Heart left ventricle (tissue), 16 donors: ENCODE measurements at regions not wholly inside any gene's neighbourhood (a gene's known extent, or its start where the extent isn't known, plus 50 kb on each side); places are given as distances from the start of the nearest gene placed in this dataset.
"Not testable (repeated sequence)": the region's sequence is repeated elsewhere in the genome, so short reads cannot be mapped to it uniquely, and the experiment has no call there.

Experiments
- ATAC-seq, 4 donors: fragments of 200-7000 bp; cut with Tn5 transposase; one replicate each; pipeline ENCODE4 v1.9.1; 2020 to 2022; ENCODE audit warnings: moderate library complexity in 4 of 4, mild to moderate bottlenecking in 3 of 4, moderate number of reproducible peaks in 1 of 4
- DNase-seq, 5 donors: peaks; one replicate each; pipeline ENCODE4 v3.0.0-alpha.2; 2020
- H3K27ac ChIP-seq, 12 donors: fragments of 200-600 bp; sonication (generic) in 4 of 12; one replicate each; pipeline versions ENCODE4 v1.5.0 to v1.8.0; 2016 to 2022; ENCODE audit warnings: mild to moderate bottlenecking in 2 of 12
- H3K27me3 ChIP-seq, 9 donors: fragments of 200-600 bp; sonication (generic) in 2 of 9; one replicate each; pipeline versions ENCODE4 v1.5.1 to v1.8.0; 2016 to 2022; ENCODE audit warnings: mild to moderate bottlenecking in 3 of 9
- H3K36me3 ChIP-seq, 9 donors: fragments of 200-600 bp; sonication (generic) in 2 of 9; one replicate each; pipeline versions ENCODE4 v1.5.0 to v1.8.0; 2018 to 2022; ENCODE audit warnings: mild to moderate bottlenecking in 2 of 9
- H3K4me1 ChIP-seq, 12 donors: fragments of 200-600 bp; sonication (generic) in 4 of 12; one replicate each; pipeline versions ENCODE4 v1.5.0 to v1.8.0; 2016 to 2022; ENCODE audit warnings: mild to moderate bottlenecking in 3 of 12
- H3K4me3 ChIP-seq, 12 donors: fragments of 200-600 bp; sonication (generic) in 4 of 12; one replicate each; pipeline versions ENCODE4 v1.5.0 to v1.8.0; 2017 to 2022; ENCODE audit warnings: mild to moderate bottlenecking in 9 of 12, moderate library complexity in 4 of 12
- H3K9me3 ChIP-seq, 12 donors: fragments of 200-600 bp; sonication (generic) in 4 of 12; one replicate each; pipeline versions ENCODE4 v1.5.0 to v1.8.0; 2016 to 2022; ENCODE audit warnings: mild to moderate bottlenecking in 1 of 12
- POLR2A ChIP-seq, 2 donors: fragments of 450-650 bp; IDR thresholded peaks; one replicate each; pipeline ENCODE4 v1.6.1; 2017; ENCODE audit warnings: antibody characterized with exemption in 2 of 2, mild to moderate bottlenecking in 2 of 2, moderate library complexity in 2 of 2
- WGBS, 4 donors: extraction: QIAGEN DNeasy Blood & Tissue Kit in 2 of 4; methylation state at CpG; one replicate each; pipeline versions ENCODE4 v1.1.5 to v1.1.7; 2013 to 2018; 5-methylcytosine and 5-hydroxymethylcytosine counted together
- intact Hi-C, 10 donors: fragments of 100-400 bp; cut with DNase I; formaldehyde crosslinking; loops; one replicate each; pipeline versions ENCODE4 v1.11.1 to v1.14.2; 2022
- TF ChIP-seq, protein P1 (sequence below), 12 donors: fragments of 200-600 bp; sonication (generic) in 4 of 12; IDR thresholded peaks; one replicate each; pipeline versions ENCODE4 v1.5.0 to v1.8.0; 2018 to 2022; ENCODE audit warnings: antibody characterized with exemption in 12 of 12, mild to moderate bottlenecking in 5 of 12
- donor health status: ischemic (EF 13 %, LVEDD 7.1; RV severe dilation, severe dysfunction).
- donor health status: healthy with polysubstance abuse.
- donor health status: DM: no; HTN: yes; CAD: no.
- donor health status: DM: no; HTN: no; CAD: no.
- donor health status: ischemic (EF 25% LVEDD 6.9; RV normal size, moderate dysfunction).
- donor health status: ischemic (EF 25% LVEDD 5.7; RV mildly dilated, moderate dysfunction).
- donor health status: healthy.
- donor health status: DM: yes; HTN: yes; CAD: no.
- donor health status: ischemic (EF 35%, LVEDD 5.7; RV mildly dilated, moderate dysfunction).
- donor health status: nonischemic (EF 11% LVEDD 7.7; RV severe dilation, severe dysfunction).
- donor health status: DM: yes; HTN: yes; CAD: no.
- donor health status: PGD.
- donor health status: ischemic (EF 29% LVEDD 5.4; RV normal size, mild dysfunction).
- donor health status: nonischemic (EF 23%, LVEDD 6.1; RV moderate dilation, normal function).

DNA sequence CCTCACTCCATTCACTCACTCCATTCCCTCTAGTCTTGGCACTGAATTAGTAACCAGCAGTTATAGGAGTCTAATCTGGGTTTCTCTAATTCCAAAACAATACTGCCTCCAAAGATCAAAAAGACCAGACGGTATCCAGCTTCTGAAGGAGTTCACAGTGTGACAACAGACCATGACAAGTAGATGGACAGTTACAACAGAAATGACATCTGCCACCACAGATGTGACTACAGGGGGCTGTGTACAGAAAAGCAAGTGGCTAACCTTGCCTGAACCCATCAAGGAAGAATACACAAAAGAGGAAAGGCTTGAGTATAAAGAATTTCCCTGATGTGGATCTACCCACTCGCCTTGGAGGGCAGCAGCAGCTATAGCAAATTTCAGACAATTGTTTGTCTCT lies 112.4 kb downstream of the ACTL7B start:
- 65 to 76% (median 70%) methylated on average over 2 of the region's 2 CpGs for WGBS, 4 donors
- intact Hi-C loops: no loop called here
- DNase-seq: no peak

DNA sequence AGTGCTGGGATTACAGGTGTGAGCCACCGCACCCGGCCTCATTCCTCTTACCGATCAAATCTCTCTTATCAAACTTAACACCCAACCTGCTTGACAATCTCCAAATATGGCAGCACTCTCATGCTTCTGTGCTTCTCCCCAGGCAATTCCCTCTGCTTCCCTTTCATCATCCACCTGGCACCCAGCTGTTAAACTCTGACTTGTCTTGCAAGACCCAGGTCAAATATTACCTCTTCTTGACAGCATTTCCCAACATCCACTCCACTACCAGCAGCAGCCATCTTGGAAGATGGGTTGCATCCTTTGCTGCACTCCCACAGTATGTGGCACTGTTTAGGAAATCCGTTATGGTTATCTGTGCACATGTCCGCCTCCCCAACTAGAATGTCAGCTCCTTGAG lies 113.6 kb downstream of the ACTL7B start:
- 74 to 95% (median 84%) methylated on average over 5 of the region's 5 CpGs for WGBS, 4 donors
- ATAC-seq: no peak
- no peak overlapping the region for H3K4me3 ChIP-seq
- intact Hi-C loops: no loop called here
- peaks cover 0 to 3% (median 0%) of the 10 kb centered on the region in 12 donors for H3K9me3 ChIP-seq
- no peak overlapping the region for H3K27ac ChIP-seq
- no peak for DNase-seq
- H3K4me1 ChIP-seq: no peaks in the 10 kb centered on the region
- no peaks in the 10 kb centered on the region for H3K27me3 ChIP-seq
- no peaks in the 10 kb centered on the region for H3K36me3 ChIP-seq
- no peak for TF ChIP-seq POLR2A (IDR thresholded peaks at IDR 0.05)
- TF ChIP-seq, protein P1, sequence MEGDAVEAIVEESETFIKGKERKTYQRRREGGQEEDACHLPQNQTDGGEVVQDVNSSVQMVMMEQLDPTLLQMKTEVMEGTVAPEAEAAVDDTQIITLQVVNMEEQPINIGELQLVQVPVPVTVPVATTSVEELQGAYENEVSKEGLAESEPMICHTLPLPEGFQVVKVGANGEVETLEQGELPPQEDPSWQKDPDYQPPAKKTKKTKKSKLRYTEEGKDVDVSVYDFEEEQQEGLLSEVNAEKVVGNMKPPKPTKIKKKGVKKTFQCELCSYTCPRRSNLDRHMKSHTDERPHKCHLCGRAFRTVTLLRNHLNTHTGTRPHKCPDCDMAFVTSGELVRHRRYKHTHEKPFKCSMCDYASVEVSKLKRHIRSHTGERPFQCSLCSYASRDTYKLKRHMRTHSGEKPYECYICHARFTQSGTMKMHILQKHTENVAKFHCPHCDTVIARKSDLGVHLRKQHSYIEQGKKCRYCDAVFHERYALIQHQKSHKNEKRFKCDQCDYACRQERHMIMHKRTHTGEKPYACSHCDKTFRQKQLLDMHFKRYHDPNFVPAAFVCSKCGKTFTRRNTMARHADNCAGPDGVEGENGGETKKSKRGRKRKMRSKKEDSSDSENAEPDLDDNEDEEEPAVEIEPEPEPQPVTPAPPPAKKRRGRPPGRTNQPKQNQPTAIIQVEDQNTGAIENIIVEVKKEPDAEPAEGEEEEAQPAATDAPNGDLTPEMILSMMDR (IDR thresholded peaks at IDR 0.05): no peak

More for the DNA sequence above, 112.4 kb downstream of the ACTL7B start:
- no peak for ATAC-seq
- H3K36me3 ChIP-seq: no peaks in the 10 kb centered on the region
- no peak overlapping the region for H3K27ac ChIP-seq
- TF ChIP-seq, protein P1 (IDR thresholded peaks at IDR 0.05): no peak
- no peak for TF ChIP-seq POLR2A (IDR thresholded peaks at IDR 0.05)
- no peak overlapping the region for H3K4me3 ChIP-seq
- H3K4me1 ChIP-seq: no peaks in the 10 kb centered on the region
- H3K9me3 ChIP-seq: no peaks in the 10 kb centered on the region
- no peaks in the 10 kb centered on the region for H3K27me3 ChIP-seq

DNA sequence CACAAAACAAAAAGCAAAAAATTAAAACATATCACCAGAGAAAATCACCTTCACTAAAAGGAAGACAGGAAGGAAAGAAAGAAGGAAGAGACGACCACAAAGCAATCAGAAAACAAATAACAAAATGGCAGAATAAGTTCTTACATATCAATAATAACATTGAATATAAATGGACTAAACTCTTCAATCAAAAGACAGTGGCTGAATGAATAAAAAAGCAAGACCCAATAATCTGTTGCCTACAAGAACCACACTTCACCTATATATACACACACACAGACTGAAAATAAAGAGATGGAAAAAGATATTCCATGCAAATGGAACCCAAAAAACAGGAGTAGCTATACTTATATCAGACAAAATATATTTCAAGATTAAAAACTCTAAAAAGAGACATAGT lies 124.5 kb downstream of the ACTL7B start:
- 54 to 66% (median 64%) methylated on average over 1 of the region's 1 CpG for WGBS, 4 donors
- intact Hi-C loops, H3K36me3 ChIP-seq, ATAC-seq, H3K27ac ChIP-seq, H3K4me3 ChIP-seq, H3K27me3 ChIP-seq, DNase-seq: not testable (repeated sequence)
- Histone ChIP-seq H3K9me3 (peaks cover 0 to 27% (median 3%) of the 10 kb centered on the region in 12 donors), H3K4me1 (peaks cover 0 to 10% (median 0%) of the 10 kb centered on the region in 12 donors)

DNA sequence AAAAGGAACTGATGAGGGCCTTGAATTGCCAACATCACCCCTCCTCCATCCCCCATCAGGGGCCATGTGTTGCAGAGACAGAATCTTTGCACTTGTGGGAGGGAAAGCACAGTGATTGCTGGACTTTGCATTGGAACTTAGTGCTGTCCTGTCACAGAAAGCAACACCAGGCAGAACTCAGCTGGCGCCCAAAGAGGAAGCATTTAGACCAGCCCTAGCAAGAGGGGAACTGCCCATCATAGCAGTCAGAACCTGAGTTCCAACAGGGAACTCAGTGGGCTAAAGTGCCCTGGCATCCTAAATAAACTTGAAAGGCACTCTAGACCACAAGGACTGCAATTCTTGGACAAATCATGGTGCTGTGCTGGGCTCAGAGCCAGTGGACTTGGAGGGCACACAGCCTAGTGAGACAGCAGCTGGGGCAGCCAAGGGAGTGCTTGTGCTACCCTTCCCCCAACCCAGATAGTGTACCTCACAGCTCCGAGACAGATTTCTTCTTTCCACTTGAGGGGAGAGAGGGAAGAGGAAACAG lies 128.1 kb downstream of the ACTL7B start:
- peaks cover 0 to 18% (median 0%) of the 10 kb centered on the region in 12 donors for H3K9me3 ChIP-seq
- no peak overlapping the region for H3K27ac ChIP-seq
- DNase-seq: peak; percentile 33 to 75 (median 68)
- H3K4me3 ChIP-seq: no peak overlapping the region
- H3K4me1 ChIP-seq: peaks cover 0 to 10% (median 0%) of the 10 kb centered on the region in 12 donors
- no peak for TF ChIP-seq POLR2A (IDR thresholded peaks at IDR 0.05)
- TF ChIP-seq, protein P1 (IDR thresholded peaks at IDR 0.05): no peak
- H3K27me3 ChIP-seq: no peaks in the 10 kb centered on the region
- intact Hi-C loops: no loop called here
- 31 to 50% (median 47%) methylated on average over 2 of the region's 2 CpGs for WGBS, 4 donors
- ATAC-seq: peak; percentile 83 to 98 (median 90)
- H3K36me3 ChIP-seq: no peaks in the 10 kb centered on the region

DNA sequence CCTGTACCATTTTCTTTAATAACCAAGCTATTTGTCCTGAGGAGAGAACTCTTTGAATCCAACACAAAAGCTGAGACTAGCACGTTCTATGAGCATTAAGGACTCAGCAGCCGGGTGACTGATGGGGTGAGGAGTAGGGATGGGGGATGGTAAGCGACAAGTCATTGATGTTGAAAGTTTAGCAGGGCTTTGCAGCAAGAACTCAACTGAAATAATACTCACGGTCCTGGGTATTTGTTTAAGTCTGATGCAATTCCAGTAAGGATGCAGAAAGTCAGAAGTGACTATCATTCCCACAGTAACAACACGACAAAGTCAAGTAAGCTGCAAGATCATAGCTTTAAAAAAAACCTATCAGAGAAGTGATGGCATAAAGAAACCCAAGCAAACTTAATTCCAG lies 131.1 kb downstream of the ACTL7B start:
- ATAC-seq: no peak
- no peaks in the 10 kb centered on the region for H3K9me3 ChIP-seq

More for the DNA sequence above, 131.1 kb downstream of the ACTL7B start:
- no peak for DNase-seq
- intact Hi-C loops: no loop called here
- no peaks in the 10 kb centered on the region for H3K27me3 ChIP-seq
- H3K36me3 ChIP-seq: no peaks in the 10 kb centered on the region
- H3K4me1 ChIP-seq: peaks cover 0 to 10% (median 0%) of the 10 kb centered on the region in 12 donors
- H3K27ac ChIP-seq: no peak overlapping the region
- WGBS, 4 donors: 68 to 80% (median 80%) methylated on average over 5 of the region's 5 CpGs
- TF ChIP-seq, protein P1 (IDR thresholded peaks at IDR 0.05): no peak
- no peak overlapping the region for H3K4me3 ChIP-seq
